H1 (cell line): ENCODE measurements at regions not wholly inside any gene's neighbourhood (a gene's known extent, or its start where the extent isn't known, plus 50 kb on each side); places are given as distances from the start of the nearest gene placed in this dataset.

Experiments used
- CTCF ChIA-PET: fragments of 300-600 bp; sonication (Branson Sonifier 250); formaldehyde crosslinking; loops from one replicate; lab custom pipeline; 2021; ENCODE audit not compliant: partially characterized antibody; lab: Charles Lee
- POLR2A ChIA-PET: fragments of 300-600 bp; sonication (Branson Sonifier 250); formaldehyde crosslinking; loops from one replicate; lab custom pipeline; 2021; ENCODE audit warnings: inconsistent platforms; ENCODE audit not compliant: partially characterized antibody; lab: Charles Lee
- DNase-seq, 2 experiments: peaks; one replicate each; pipeline versions ENCODE4 v3.0.0 to v3.0.0-alpha.2; 2010 to 2022; ENCODE audit warnings: low spot score in 2 of 2, low read depth in 1 of 2, mixed read lengths in 1 of 2
- FAIRE-seq: peaks from 2 replicates; lab custom pipeline; 2011; peaks lifted over from hg19 to GRCh38; lab: Jason Lieb, UNC
- H2AFZ ChIP-seq: 2 replicates; pipeline ENCODE4 v1.8.1; 2012; ENCODE audit warnings: low read length, inconsistent platforms
- H2AK5ac ChIP-seq: 2 replicates; pipeline ENCODE4 v1.6.1; 2013; ENCODE audit warnings: low read depth, low read length
- H2BK120ac ChIP-seq: replicated peaks from 2 replicates; pipeline ENCODE3; 2013; ENCODE audit warnings: low read depth, low read length, inconsistent platforms
- H2BK12ac ChIP-seq: 2 replicates; pipeline ENCODE4 v1.6.1; 2013; ENCODE audit warnings: low read depth, low read length
- H2BK15ac ChIP-seq: 2 replicates; pipeline ENCODE4 v1.6.1; 2013; ENCODE audit warnings: low read length
- H2BK20ac ChIP-seq: 2 replicates; pipeline ENCODE4 v1.6.1; 2013; ENCODE audit warnings: low read length
- H2BK5ac ChIP-seq: 2 replicates; pipeline ENCODE4 v1.6.1; 2013; ENCODE audit warnings: low read depth, low read length
- H3K14ac ChIP-seq: 2 replicates; pipeline ENCODE4 v1.6.1; 2013; ENCODE audit warnings: inconsistent platforms; ENCODE audit not compliant: insufficient read length
- H3K18ac ChIP-seq: 2 replicates; pipeline ENCODE4 v1.6.1; 2013; ENCODE audit warnings: low read length; ENCODE audit errors: extremely low read depth
- H3K23ac ChIP-seq: 2 replicates; pipeline ENCODE4 v1.6.1; 2013; ENCODE audit warnings: inconsistent platforms; ENCODE audit not compliant: insufficient read length
- H3K23me2 ChIP-seq: 2 replicates; pipeline ENCODE4 v1.6.1; 2013; ENCODE audit warnings: low read depth, low read length
- H3K27ac ChIP-seq: 2 replicates; pipeline ENCODE4 v1.6.1; 2011; ENCODE audit warnings: low read depth, low read length, inconsistent platforms
- H3K27me3 ChIP-seq, 4 experiments: replicated peaks in 1 of 4; 1 replicate in 1 of 4; 2 replicates in 3 of 4; pipeline versions ENCODE4 v1.6.1 to v1.8.1; 2011 to 2013; ENCODE audit warnings: low read length in 3 of 4, mild to moderate bottlenecking in 3 of 4, inconsistent platforms in 2 of 4, mixed read lengths in 2 of 4, moderate library complexity in 1 of 4; ENCODE audit not compliant: control insufficient read depth in 3 of 4, insufficient read depth in 3 of 4; ENCODE audit errors: extremely low read depth in 1 of 4
- H3K36me3 ChIP-seq, 4 experiments: 2 replicates each; pipeline versions ENCODE4 v1.6.1 to v1.8.1; 2011 to 2013; ENCODE audit warnings: mild to moderate bottlenecking in 4 of 4, low read length in 3 of 4, moderate library complexity in 2 of 4, control low read depth in 1 of 4, inconsistent platforms in 1 of 4; ENCODE audit not compliant: insufficient read depth in 4 of 4, control insufficient read depth in 2 of 4
- H3K4ac ChIP-seq: replicated peaks from 2 replicates; pipeline ENCODE3; 2013; ENCODE audit warnings: low read length, low read depth, mixed read lengths, inconsistent platforms; ENCODE audit not compliant: insufficient read length
- H3K4me1 ChIP-seq, 4 experiments: replicated peaks in 1 of 4; 1 replicate in 1 of 4; 2 replicates in 3 of 4; pipeline versions ENCODE4 v1.6.1 to v1.8.1; 2011 to 2013; ENCODE audit warnings: low read length in 3 of 4, inconsistent platforms in 2 of 4, mixed read lengths in 1 of 4; ENCODE audit not compliant: insufficient read depth in 4 of 4, control insufficient read depth in 3 of 4
- H3K4me2 ChIP-seq, 2 experiments: 2 replicates each; pipeline versions ENCODE4 v1.6.1 to v1.8.1; 2011 to 2013; ENCODE audit warnings: low read depth in 2 of 2, low read length in 2 of 2, control low read depth in 1 of 2, inconsistent platforms in 1 of 2, mild to moderate bottlenecking in 1 of 2; ENCODE audit not compliant: insufficient read depth in 1 of 2
- H3K4me3 ChIP-seq, 4 experiments: fragments of 200-600, 300-600 bp in 1 of 4; sonication (generic), shearing (Covaris generic), sonication (Bioruptor Twin) in 1 of 4; 2 replicates each; pipeline versions ENCODE4 v1.5.1 to v1.8.1; 2011 to 2016; ENCODE audit warnings: low read length in 4 of 4, low read depth in 3 of 4, control low read depth in 2 of 4, inconsistent platforms in 2 of 4, mild to moderate bottlenecking in 2 of 4, mixed read lengths in 1 of 4, moderate library complexity in 1 of 4; ENCODE audit not compliant: insufficient read depth in 2 of 4; ENCODE audit errors: extremely low read depth in 1 of 4
- H3K56ac ChIP-seq: replicated peaks from 2 replicates; pipeline ENCODE3; 2013; ENCODE audit warnings: low read depth, mild to moderate bottlenecking, mixed read lengths, low read length, inconsistent platforms; ENCODE audit not compliant: insufficient read length
- H3K79me1 ChIP-seq: 2 replicates; pipeline ENCODE4 v1.6.1; 2013; ENCODE audit warnings: low read depth, low read length, control low read depth
- H3K79me2 ChIP-seq, 2 experiments: 2 replicates each; pipeline versions ENCODE4 v1.6.1 to v1.8.1; 2012 to 2013; ENCODE audit warnings: low read length in 2 of 2, mild to moderate bottlenecking in 2 of 2, inconsistent platforms in 1 of 2; ENCODE audit not compliant: insufficient read depth in 2 of 2, control insufficient read depth in 1 of 2
- H3K9ac ChIP-seq, 4 experiments: replicated peaks in 1 of 4; 1 replicate in 1 of 4; 2 replicates in 3 of 4; pipeline versions ENCODE4 v1.6.1 to v1.8.1; 2011 to 2013; ENCODE audit warnings: low read depth in 3 of 4, low read length in 3 of 4, control low read depth in 2 of 4, mild to moderate bottlenecking in 2 of 4, moderate library complexity in 2 of 4, inconsistent platforms in 1 of 4; ENCODE audit errors: extremely low read depth in 1 of 4
- H3K9me3 ChIP-seq, 2 experiments: 2 replicates each; pipeline versions ENCODE4 v1.6.1 to v1.8.1; 2012 to 2013; ENCODE audit warnings: mild to moderate bottlenecking in 2 of 2, moderate library complexity in 2 of 2, control low read depth in 1 of 2, inconsistent platforms in 1 of 2, low read depth in 1 of 2, low read length in 1 of 2, mixed read lengths in 1 of 2; ENCODE audit not compliant: insufficient read depth in 2 of 2
- H4K20me1 ChIP-seq, 2 experiments: replicated peaks in 1 of 2; 2 replicates each; pipeline versions ENCODE3 to v1.8.1; 2011 to 2013; ENCODE audit warnings: inconsistent platforms in 2 of 2, low read length in 2 of 2, mild to moderate bottlenecking in 1 of 2; ENCODE audit not compliant: insufficient read depth in 2 of 2, control insufficient read depth in 1 of 2
- H4K5ac ChIP-seq: 2 replicates; pipeline ENCODE4 v1.6.1; 2013; ENCODE audit warnings: low read length, low read depth, mixed read lengths, inconsistent platforms; ENCODE audit not compliant: insufficient read length
- H4K8ac ChIP-seq: 2 replicates; pipeline ENCODE4 v1.8.0; 2013; ENCODE audit warnings: mild to moderate bottlenecking, moderate library complexity, low read length, inconsistent platforms; ENCODE audit not compliant: insufficient read depth; ENCODE audit errors: extremely low read depth
- H4K91ac ChIP-seq: replicated peaks from 2 replicates; pipeline ENCODE3; 2013; ENCODE audit warnings: low read length, mixed read lengths, inconsistent platforms; ENCODE audit not compliant: insufficient read length
- EP300 ChIP-seq, 2 experiments: IDR thresholded peaks; 1 replicate in 1 of 2; 2 replicates in 1 of 2; pipeline ENCODE4 v1.6.1; 2011 to 2012; ENCODE audit warnings: low read depth in 2 of 2, low read length in 2 of 2, mild to moderate bottlenecking in 2 of 2, borderline replicate concordance in 1 of 2, inconsistent platforms in 1 of 2, moderate library complexity in 1 of 2
- FOSL1 ChIP-seq: IDR thresholded peaks from 2 replicates; pipeline ENCODE4 v1.6.1; 2011; ENCODE audit warnings: mild to moderate bottlenecking, low read depth, low read length, moderate library complexity; ENCODE audit not compliant: insufficient read depth
- RNF2 ChIP-seq: fragments of 200-900, 300-1000 bp; sonication (generic); IDR thresholded peaks from 2 replicates; pipeline ENCODE4 v1.7.1; 2016; ENCODE audit warnings: borderline replicate concordance, low read depth, mild to moderate bottlenecking, antibody characterized with exemption, low read length; ENCODE audit not compliant: poor library complexity, severe bottlenecking; ENCODE audit errors: missing control alignments
- SP1 ChIP-seq: IDR thresholded peaks from 2 replicates; pipeline ENCODE4 v1.6.1; 2011; ENCODE audit warnings: low read depth, low read length
- SRF ChIP-seq: IDR thresholded peaks from 2 replicates; pipeline ENCODE4 v1.6.1; 2011; ENCODE audit warnings: mild to moderate bottlenecking, low read depth, low read length, moderate library complexity
- TAF1 ChIP-seq: IDR thresholded peaks from 2 replicates; pipeline ENCODE4 v1.6.1; 2011; ENCODE audit warnings: mild to moderate bottlenecking, low read depth, low read length
- TEAD4 ChIP-seq: IDR thresholded peaks from 2 replicates; pipeline ENCODE4 v1.6.1; 2012; ENCODE audit warnings: low read depth, low read length, inconsistent platforms, mixed read lengths
- WGBS, 2 experiments: shearing (Covaris generic) in 1 of 2; methylation state at CpG; one replicate each; pipeline versions ENCODE4 v1.1.6 to v1.1.7; 2013 to 2015; ENCODE audit warnings: low lambda C conversion rate in 2 of 2, mixed read lengths in 2 of 2, inconsistent platforms in 1 of 2, low coverage in 1 of 2, missing lambda C conversion rate in 1 of 2; ENCODE audit not compliant: insufficient replicate concordance in 2 of 2, insufficient coverage in 1 of 2, insufficient read length in 1 of 2; ENCODE audit errors: extremely low coverage in 1 of 2, missing lambda C conversion rate in 1 of 2; 5-methylcytosine and 5-hydroxymethylcytosine counted together
- TF ChIP-seq, protein P1 (sequence below): IDR thresholded peaks from 2 replicates; pipeline ENCODE4 v1.6.1; 2011; ENCODE audit warnings: low read depth, mild to moderate bottlenecking, low read length; ENCODE audit not compliant: insufficient read depth

DNA sequence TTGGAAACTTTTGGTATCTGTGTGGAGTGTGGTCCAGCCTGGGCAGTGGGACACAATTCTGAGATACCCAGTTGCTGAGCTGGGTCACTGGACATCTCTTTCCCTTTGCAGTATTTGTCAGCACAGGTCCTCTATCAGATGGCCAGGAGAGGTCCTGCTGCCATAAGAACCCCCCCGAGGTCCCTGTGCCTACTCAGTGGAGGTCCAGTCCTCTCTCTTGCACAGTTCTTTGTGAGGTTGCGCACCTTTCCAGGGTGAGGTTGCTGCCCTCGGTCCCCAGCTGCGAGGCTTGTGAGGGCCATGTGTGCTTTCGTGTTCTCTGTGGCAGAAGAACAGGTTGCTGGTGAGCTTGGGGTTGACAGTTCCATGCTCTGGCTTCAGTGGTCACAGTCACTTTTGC lies 320.6 kb downstream of the QKI start:
- Histone ChIP-seq H3K14ac (no peak overlapping the region), H3K56ac (no peak overlapping the region), H2BK15ac (no peak overlapping the region), H2BK20ac (no peak overlapping the region), H2BK12ac (no peak overlapping the region), H3K4me3 (no peak overlapping the region), H3K4me2 (no peak overlapping the region), H3K4me1 (no peaks in the 10 kb centered on the region; a peak in 1 of 7 replicates), H3K27me3 (no peaks in the 10 kb centered on the region), H2AK5ac (no peak overlapping the region), H3K23me2 (no peaks in the 10 kb centered on the region), H3K27ac (no peak overlapping the region), H3K9me3 (no peaks in the 10 kb centered on the region), H3K79me2 (no peaks in the 10 kb centered on the region), H3K18ac (no peak overlapping the region), H3K79me1 (no peaks in the 10 kb centered on the region), H2BK5ac (no peak overlapping the region), H4K5ac (no peak overlapping the region), H2AFZ (no peak overlapping the region), H3K4ac (no peak overlapping the region), H4K91ac (no peak overlapping the region), H3K9ac (no peak overlapping the region), H3K23ac (no peak overlapping the region), H2BK120ac (no peak overlapping the region), H4K8ac (no peak overlapping the region), H4K20me1 (no peaks in the 10 kb centered on the region), H3K36me3 (no peaks in the 10 kb centered on the region)
- DNase-seq (no peak), FAIRE-seq (no peak)
- TF ChIP-seq EP300 (IDR thresholded peaks at IDR 0.05; ENCODE audit: borderline replicate concordance in 1 of 2, low read depth in 2 of 2, low read length in 2 of 2) (no peak), SRF (no peak), SP1 (no peak), TEAD4 (no peak), FOSL1 (no peak), RNF2 (no peak), TAF1 (no peak)
- TF ChIP-seq, protein P1, sequence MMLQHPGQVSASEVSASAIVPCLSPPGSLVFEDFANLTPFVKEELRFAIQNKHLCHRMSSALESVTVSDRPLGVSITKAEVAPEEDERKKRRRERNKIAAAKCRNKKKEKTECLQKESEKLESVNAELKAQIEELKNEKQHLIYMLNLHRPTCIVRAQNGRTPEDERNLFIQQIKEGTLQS, result no peak
- ChIA-PET CTCF (interaction anchor here (0.7 kb wide), 2 partner anchors 11 to 1739 kb away, joined by 3 to 4 read pairs; no protein-coding TSS in a partner anchor), POLR2A (interaction anchor here (0.7 kb wide), 1 partner anchor 1702 kb away, joined by 3 read pairs; no protein-coding TSS in a partner anchor)
- 96% methylated on average over 5 of the region's 5 CpGs; no CpG with 5 or more reads in 1 of the 2 experiments for WGBS, 2 experiments
